AG04450 (cell line): ENCODE measurements at regions not wholly inside any gene's neighbourhood (a gene's known extent, or its start where the extent isn't known, plus 50 kb on each side); places are given as distances from the start of the nearest gene placed in this dataset.

ENCODE experiments used
- CTCF ChIA-PET: fragments of 300-600, 350-600 bp; formaldehyde crosslinking; extraction: SDS; loops from one replicate; lab custom pipeline; 2022; ENCODE audit warnings: antibody characterized with exemption, inconsistent platforms; lab: Charles Lee
- POLR2A ChIA-PET: fragments of 350-600 bp; formaldehyde crosslinking; extraction: SDS; loops from one replicate; lab custom pipeline; 2021; ENCODE audit warnings: antibody characterized with exemption, inconsistent platforms; lab: Yijun Ruan, JAX
- DNase-seq: peaks from one replicate; pipeline ENCODE4 v3.0.0-alpha.2; 2011; ENCODE audit warnings: low read depth, low spot score
- H3K27ac ChIP-seq: one replicate; pipeline ENCODE4 v1.5.1; 2012; ENCODE audit warnings: low read depth, low read length, control low read depth
- H3K27me3 ChIP-seq: one replicate; pipeline ENCODE4 v1.6.0; 2012; ENCODE audit warnings: low read length; ENCODE audit not compliant: control insufficient read depth, insufficient read depth
- H3K4me3 ChIP-seq: 2 replicates; pipeline ENCODE4 v1.5.1; 2011; ENCODE audit warnings: mild to moderate bottlenecking, low read depth, low read length, control low read depth
- H3K9me3 ChIP-seq: 2 replicates; pipeline ENCODE4 v1.5.1; 2012; ENCODE audit warnings: low read length; ENCODE audit not compliant: control insufficient read depth, insufficient read depth
- TF ChIP-seq, protein P1 (sequence below): IDR thresholded peaks from 2 replicates; pipeline ENCODE4 v1.5.1; 2011; ENCODE audit warnings: low read depth, low read length, control low read depth, inconsistent platforms

- Histone ChIP-seq H3K27me3 (no peaks in the 10 kb centered on the region), H3K4me3 (no peak overlapping the region), H3K27ac (no peak overlapping the region), H3K9me3 (no peaks in the 10 kb centered on the region)
- TF ChIP-seq, protein P1, sequence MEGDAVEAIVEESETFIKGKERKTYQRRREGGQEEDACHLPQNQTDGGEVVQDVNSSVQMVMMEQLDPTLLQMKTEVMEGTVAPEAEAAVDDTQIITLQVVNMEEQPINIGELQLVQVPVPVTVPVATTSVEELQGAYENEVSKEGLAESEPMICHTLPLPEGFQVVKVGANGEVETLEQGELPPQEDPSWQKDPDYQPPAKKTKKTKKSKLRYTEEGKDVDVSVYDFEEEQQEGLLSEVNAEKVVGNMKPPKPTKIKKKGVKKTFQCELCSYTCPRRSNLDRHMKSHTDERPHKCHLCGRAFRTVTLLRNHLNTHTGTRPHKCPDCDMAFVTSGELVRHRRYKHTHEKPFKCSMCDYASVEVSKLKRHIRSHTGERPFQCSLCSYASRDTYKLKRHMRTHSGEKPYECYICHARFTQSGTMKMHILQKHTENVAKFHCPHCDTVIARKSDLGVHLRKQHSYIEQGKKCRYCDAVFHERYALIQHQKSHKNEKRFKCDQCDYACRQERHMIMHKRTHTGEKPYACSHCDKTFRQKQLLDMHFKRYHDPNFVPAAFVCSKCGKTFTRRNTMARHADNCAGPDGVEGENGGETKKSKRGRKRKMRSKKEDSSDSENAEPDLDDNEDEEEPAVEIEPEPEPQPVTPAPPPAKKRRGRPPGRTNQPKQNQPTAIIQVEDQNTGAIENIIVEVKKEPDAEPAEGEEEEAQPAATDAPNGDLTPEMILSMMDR = no peak
- ChIA-PET POLR2A (no interaction called here), CTCF (no interaction called here)
- no peak for DNase-seq
These were observed 376.5 kb upstream of the ACVR2A start for GRCh38 chr2:147468349-147468748.

DNA sequence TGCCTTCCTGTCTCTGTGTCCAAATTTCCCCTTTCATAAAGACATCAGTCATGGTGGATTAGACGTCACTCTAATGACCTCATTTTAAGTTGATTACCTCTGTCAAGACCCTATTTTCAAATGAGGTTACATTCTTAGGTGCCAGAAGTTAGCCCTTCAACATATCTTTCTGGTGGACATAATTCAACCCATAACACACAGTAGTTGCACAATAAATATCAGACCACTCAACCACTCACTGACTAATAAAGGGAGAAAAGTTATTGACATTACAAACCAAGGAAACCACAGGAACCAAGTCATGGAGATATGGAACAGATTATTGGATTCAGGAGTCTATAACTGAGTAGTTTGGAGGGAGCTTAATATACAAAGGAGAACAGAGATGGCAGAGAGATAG, 377.4 kb upstream of the ACVR2A start:
- no peaks in the 10 kb centered on the region for H3K27me3 ChIP-seq
- TF ChIP-seq, protein P1 = no peak
- no peaks in the 10 kb centered on the region for H3K9me3 ChIP-seq
- no peak overlapping the region for H3K4me3 ChIP-seq
- no peak for DNase-seq
- ChIA-PET CTCF (no interaction called here), POLR2A (no interaction called here)
- no peak overlapping the region for H3K27ac ChIP-seq

- no peaks in the 10 kb centered on the region for H3K9me3 ChIP-seq
These were observed 380.0 kb upstream of the ACVR2A start for GRCh38 chr2:147464737-147465357.

GRCh38 chr2:147463881-147464520, 380.8 kb upstream of the ACVR2A start:
- DNase-seq = no peak
- TF ChIP-seq, protein P1 = no peak
- Histone ChIP-seq H3K4me3 (no peak overlapping the region), H3K27ac (no peak overlapping the region), H3K27me3 (no peaks in the 10 kb centered on the region), H3K9me3 (no peaks in the 10 kb centered on the region)
- ChIA-PET CTCF (no interaction called here), POLR2A (no interaction called here)

More at GRCh38 chr2:147464737-147465357, 380.0 kb upstream of the ACVR2A start:
- TF ChIP-seq, protein P1 = no peak
- no peaks in the 10 kb centered on the region for H3K27me3 ChIP-seq
- ChIA-PET POLR2A (no interaction called here), CTCF (interaction anchor here (0.7 kb wide), 1 partner anchor 93 kb away, joined by 5 read pairs; no protein-coding TSS in a partner anchor)
- no peak for DNase-seq
- H3K27ac ChIP-seq = no peak overlapping the region
- H3K4me3 ChIP-seq = no peak overlapping the region

GRCh38 chr2:147460155-147460554, 384.7 kb upstream of the ACVR2A start:
- CTCF ChIA-PET = no interaction called here
- Histone ChIP-seq H3K27me3 (no peaks in the 10 kb centered on the region), H3K4me3 (no peak overlapping the region), H3K27ac (no peak overlapping the region), H3K9me3 (no peaks in the 10 kb centered on the region)
- POLR2A ChIA-PET = no interaction called here
- TF ChIP-seq, protein P1 = no peak
- no peak for DNase-seq
